Vagina (tissue), 2 donors: ENCODE measurements at regions not wholly inside any gene's neighbourhood (a gene's known extent, or its start where the extent isn't known, plus 50 kb on each side); places are given as distances from the start of the nearest gene placed in this dataset. TPM values are rescaled to one million over a fixed set of nuclear protein-coding genes. Genes with fewer than 3 reads are reported as not detected.

Experiments
- DNase-seq, 2 donors: peaks; one replicate each; pipeline ENCODE4 v3.0.0-alpha.2; 2017; ENCODE audit errors: extremely low spot score in 2 of 2
- H3K27ac ChIP-seq: fragments of 200-600 bp; sonication (generic); one replicate; pipeline ENCODE4 v1.5.1; 2019
- H3K27me3 ChIP-seq: fragments of 200-600 bp; sonication (generic); one replicate; pipeline ENCODE4 v1.5.1; 2019
- H3K36me3 ChIP-seq, 2 donors: fragments of 200-600 bp; sonication (generic); one replicate each; pipeline ENCODE4 v1.5.1; 2017 to 2019
- H3K4me1 ChIP-seq: fragments of 200-600 bp; sonication (generic); one replicate; pipeline ENCODE4 v1.5.1; 2019
- H3K4me3 ChIP-seq, 2 donors: fragments of 200-600 bp; sonication (generic); 1 replicate in 1 of 2; 2 replicates in 1 of 2; pipeline ENCODE4 v1.5.1; 2016 to 2019
- H3K9me3 ChIP-seq: fragments of 200-600 bp; sonication (generic); one replicate; pipeline ENCODE4 v1.5.1; 2019
- CTCF ChIP-seq, 3 experiments: fragments of 450-650 bp in 2 of 3; fragments of 200-600 bp in 1 of 3; sonication (generic) in 1 of 3; IDR thresholded peaks; one replicate each; pipeline ENCODE4 v1.5.1; 2017 to 2019; ENCODE audit warnings: antibody characterized with exemption in 3 of 3, mild to moderate bottlenecking in 2 of 3, moderate library complexity in 2 of 3
- POLR2A ChIP-seq, 2 donors: fragments of 450-650 bp; IDR thresholded peaks; one replicate each; pipeline ENCODE4 v1.6.1; 2017; ENCODE audit warnings: antibody characterized with exemption in 2 of 2, mild to moderate bottlenecking in 2 of 2, moderate library complexity in 2 of 2
- POLR2AphosphoS5 ChIP-seq, 2 donors: sonication (generic); formaldehyde crosslinking; IDR thresholded peaks; one replicate each; pipeline ENCODE4 v1.9.0; 2017; ENCODE audit warnings: antibody characterized with exemption in 2 of 2, mild to moderate bottlenecking in 2 of 2, low read depth in 1 of 2; ENCODE audit not compliant: insufficient read depth in 1 of 2
- intact Hi-C: fragments of 100-400 bp; cut with DNase I; formaldehyde crosslinking; loops from one replicate; pipeline ENCODE4 v1.15.1; 2023
- microRNA counts, 2 donors: library from miRNA; unstranded; fragments of <30 nt; microRNA quantifications; one replicate each; lab custom pipeline; 2016 to 2017
- microRNA-seq: library from miRNA; unstranded; fragments of <30 nt; microRNA quantifications from one replicate; pipeline ENCODE4, GENCODE V29; 2017; ENCODE audit warnings: borderline number of aligned reads, borderline replicate concordance
- small RNA-seq: library from RNA; depleted of rRNA; stranded (forward); fragments of <200 nt; gene quantifications from one replicate; pipeline ENCODE3, GENCODE V24; 2016

- no peak overlapping the region for H3K27ac ChIP-seq
- intact Hi-C loops: no loop called here
- H3K9me3 ChIP-seq: no peaks in the 10 kb centered on the region
- H3K27me3 ChIP-seq: no peaks in the 10 kb centered on the region
- H3K36me3 ChIP-seq: no peaks in the 10 kb centered on the region
- no peaks in the 10 kb centered on the region for H3K4me1 ChIP-seq
- no peak overlapping the region for H3K4me3 ChIP-seq
- TF ChIP-seq CTCF (IDR thresholded peaks at IDR 0.05) (no peak), POLR2A (IDR thresholded peaks at IDR 0.05) (no peak), POLR2AphosphoS5 (IDR thresholded peaks at IDR 0.05; ENCODE audit: insufficient read depth in 1 of 2, low read depth in 1 of 2) (no peak)
- no peak for DNase-seq
Observed at GRCh38 chr11:90274362-90274761, 51.5 kb upstream of the CHORDC1 start.

MicroRNA genes in the stretch of these regions (microRNA counts, 767-probe panel; counts per million panel counts)
- 238 to 261 counts per million in 2 donors for microRNA hsa-miR-1261 (lab: Ali Mortazavi, UCI)

Small RNA genes lying in the stretch of these regions (microRNA-seq; reads per million reads assigned to microRNA genes)
- gene MIR1261 (not detected), gene MIR4490 (not detected)

Small RNA genes lying in the stretch of these regions (small RNA-seq; reads per million reads assigned to genes)
- gene AP001002.3: not detected
- gene MIR1261: not detected
- not detected for gene MIR4490
